Tibial nerve (tissue), 4 donors: ENCODE measurements at regions not wholly inside any gene's neighbourhood (a gene's known extent, or its start where the extent isn't known, plus 50 kb on each side); places are given as distances from the start of the nearest gene placed in this dataset.

Experiments
- EP300 ChIP-seq, 2 donors: sonication (generic); formaldehyde crosslinking; IDR thresholded peaks; one replicate each; pipeline ENCODE4 v1.6.1; 2017; ENCODE audit warnings: antibody characterized with exemption in 2 of 2, mild to moderate bottlenecking in 1 of 2
- POLR2A ChIP-seq, 2 donors: fragments of 450-650 bp; IDR thresholded peaks; one replicate each; pipeline ENCODE4 v1.6.1; 2017; ENCODE audit warnings: antibody characterized with exemption in 2 of 2, mild to moderate bottlenecking in 2 of 2, moderate library complexity in 2 of 2
- TF ChIP-seq, protein P1 (sequence below), 5 experiments: fragments of 200-600 bp in 3 of 5; fragments of 450-650 bp in 2 of 5; sonication (generic) in 3 of 5; IDR thresholded peaks; one replicate each; pipeline ENCODE4 v1.5.1; 2016 to 2019; ENCODE audit warnings: antibody characterized with exemption in 5 of 5, mild to moderate bottlenecking in 3 of 5, moderate library complexity in 2 of 5

DNA sequence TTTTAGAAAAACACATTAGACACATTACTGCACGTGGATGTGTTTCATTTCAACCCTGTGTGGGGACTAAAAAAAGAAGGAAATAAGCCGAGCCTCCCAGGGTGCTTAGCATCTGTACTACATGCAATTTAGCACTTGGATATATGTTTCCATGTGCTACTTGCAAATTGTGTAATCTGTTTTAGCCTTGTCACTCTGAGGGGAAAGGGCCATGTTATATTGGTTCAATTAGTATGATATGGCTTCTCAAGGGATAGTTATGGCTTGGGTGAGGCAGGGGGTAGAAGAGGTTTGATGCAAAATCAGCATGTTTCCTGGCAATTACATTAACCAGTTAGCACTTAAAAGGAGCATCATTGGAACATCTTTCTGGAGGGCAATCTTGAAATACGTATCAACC lies 353.5 kb upstream of the GOT2 start:
- TF ChIP-seq, protein P1, sequence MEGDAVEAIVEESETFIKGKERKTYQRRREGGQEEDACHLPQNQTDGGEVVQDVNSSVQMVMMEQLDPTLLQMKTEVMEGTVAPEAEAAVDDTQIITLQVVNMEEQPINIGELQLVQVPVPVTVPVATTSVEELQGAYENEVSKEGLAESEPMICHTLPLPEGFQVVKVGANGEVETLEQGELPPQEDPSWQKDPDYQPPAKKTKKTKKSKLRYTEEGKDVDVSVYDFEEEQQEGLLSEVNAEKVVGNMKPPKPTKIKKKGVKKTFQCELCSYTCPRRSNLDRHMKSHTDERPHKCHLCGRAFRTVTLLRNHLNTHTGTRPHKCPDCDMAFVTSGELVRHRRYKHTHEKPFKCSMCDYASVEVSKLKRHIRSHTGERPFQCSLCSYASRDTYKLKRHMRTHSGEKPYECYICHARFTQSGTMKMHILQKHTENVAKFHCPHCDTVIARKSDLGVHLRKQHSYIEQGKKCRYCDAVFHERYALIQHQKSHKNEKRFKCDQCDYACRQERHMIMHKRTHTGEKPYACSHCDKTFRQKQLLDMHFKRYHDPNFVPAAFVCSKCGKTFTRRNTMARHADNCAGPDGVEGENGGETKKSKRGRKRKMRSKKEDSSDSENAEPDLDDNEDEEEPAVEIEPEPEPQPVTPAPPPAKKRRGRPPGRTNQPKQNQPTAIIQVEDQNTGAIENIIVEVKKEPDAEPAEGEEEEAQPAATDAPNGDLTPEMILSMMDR (IDR thresholded peaks at IDR 0.05), result no peak
- TF ChIP-seq EP300 (IDR thresholded peaks at IDR 0.05), result no peak
- no peak for TF ChIP-seq POLR2A (IDR thresholded peaks at IDR 0.05)
